Fibroblast of gingiva (primary cell): ENCODE measurements at regions not wholly inside any gene's neighbourhood (a gene's known extent, or its start where the extent isn't known, plus 50 kb on each side); places are given as distances from the start of the nearest gene placed in this dataset.
"Not testable (repeated sequence)": the region's sequence is repeated elsewhere in the genome, so short reads cannot be mapped to it uniquely, and the experiment has no call there.

ENCODE experiments used
- DNase-seq: peaks from one replicate; pipeline ENCODE4 v3.0.0-alpha.2; 2011; ENCODE audit warnings: low read depth

- no peak for DNase-seq
Observed at GRCh38 chr15:87672309-87673288, 583.9 kb downstream of the NTRK3 start.

GRCh38 chr15:87671289-87671688 is 585.2 kb downstream of the NTRK3 start:
- no peak for DNase-seq

- no peak for DNase-seq
Observed at GRCh38 chr15:87669846-87670245, 586.7 kb downstream of the NTRK3 start.

GRCh38 chr15:87668768-87669564 is 587.6 kb downstream of the NTRK3 start:
- DNase-seq: not testable (repeated sequence)

GRCh38 chr15:87667643-87668042 is 588.9 kb downstream of the NTRK3 start:
- no peak for DNase-seq

- DNase-seq: no peak
Observed at GRCh38 chr15:87662575-87662974, 594.0 kb downstream of the NTRK3 start.

GRCh38 chr15:87661454-87662355 is 594.8 kb downstream of the NTRK3 start:
- no peak for DNase-seq

GRCh38 chr15:87660251-87661129 is 596.0 kb downstream of the NTRK3 start:
- no peak for DNase-seq

GRCh38 chr15:87656372-87656771 is 600.2 kb downstream of the NTRK3 start:
- no peak for DNase-seq

- no peak for DNase-seq
Observed at GRCh38 chr15:87653646-87654045, 602.9 kb downstream of the NTRK3 start.

GRCh38 chr15:87649175-87649574 is 607.4 kb downstream of the NTRK3 start:
- no peak for DNase-seq

- no peak for DNase-seq
Observed at GRCh38 chr15:87648278-87648677, 608.3 kb downstream of the NTRK3 start.

GRCh38 chr15:87645723-87646122 is 610.8 kb downstream of the NTRK3 start:
- DNase-seq: no peak

- DNase-seq: not testable (repeated sequence)
Observed at GRCh38 chr15:87642997-87643396, 613.5 kb downstream of the NTRK3 start.

- no peak for DNase-seq
Observed at GRCh38 chr15:87639305-87640011, 617.1 kb downstream of the NTRK3 start.

GRCh38 chr15:87638554-87639083 is 617.9 kb downstream of the NTRK3 start:
- no peak for DNase-seq

- no peak for DNase-seq
Observed at GRCh38 chr15:87634361-87634760, 622.2 kb downstream of the NTRK3 start.

- no peak for DNase-seq
Observed at GRCh38 chr15:87633525-87633924, 623.0 kb downstream of the NTRK3 start.

GRCh38 chr15:87632364-87632763 is 624.2 kb downstream of the NTRK3 start:
- DNase-seq: no peak

- no peak for DNase-seq
Observed at GRCh38 chr15:87631775-87632174, 624.8 kb downstream of the NTRK3 start.
